Transverse colon (tissue), 4 donors: ENCODE measurements at regions not wholly inside any gene's neighbourhood (a gene's known extent, or its start where the extent isn't known, plus 50 kb on each side); places are given as distances from the start of the nearest gene placed in this dataset.

Experiments used
- CTCF ChIP-seq, 5 experiments: fragments of 200-600 bp in 3 of 5; fragments of 450-650 bp in 2 of 5; sonication (generic) in 3 of 5; IDR thresholded peaks; 1 replicate in 2 of 5; 2 replicates in 3 of 5; pipeline ENCODE4 v1.5.1; 2016 to 2017; ENCODE audit warnings: antibody characterized with exemption in 5 of 5, inconsistent platforms in 3 of 5, mild to moderate bottlenecking in 2 of 5, moderate library complexity in 1 of 5
- POLR2AphosphoS5 ChIP-seq, 3 donors: sonication (generic); formaldehyde crosslinking; IDR thresholded peaks; one replicate each; pipeline ENCODE4 v1.6.1; 2016; ENCODE audit warnings: antibody characterized with exemption in 3 of 3

- no peak for TF ChIP-seq CTCF (IDR thresholded peaks at IDR 0.05)
- TF ChIP-seq POLR2AphosphoS5 (IDR thresholded peaks at IDR 0.05): no peak
These were observed 224.0 kb downstream of the TXNL1 start for GRCh38 chr18:56414357-56414756.
